ENCODE measurements at regions not wholly inside any gene's neighbourhood (a gene's known extent, or its start where the extent isn't known, plus 50 kb on each side); places are given as distances from the start of the nearest gene placed in this dataset.

GRCh38 chr14:55841625-55842024 lies 261.6 kb downstream of the KTN1 start:
- Histone ChIP-seq H3K4me1 (ENCODE audit: control insufficient read depth, insufficient read depth, low read length) (no peaks in the 10 kb centered on the region), H3K36me3 (ENCODE audit: control insufficient read depth, insufficient read depth, low read length) (no peaks in the 10 kb centered on the region), H3K9me3 (ENCODE audit: control insufficient read depth, insufficient read depth, low read length) (no peaks in the 10 kb centered on the region), H3K27me3 (ENCODE audit: control insufficient read depth, insufficient read depth, low read length) (no peaks in the 10 kb centered on the region), H3K4me3 (ENCODE audit: low read depth, low read length) (no peak overlapping the region), H3K9ac (ENCODE audit: low read depth, low read length) (no peak overlapping the region)

GRCh38 chr14:55843718-55844403 lies 263.9 kb downstream of the KTN1 start:
- H3K4me1 ChIP-seq (ENCODE audit: control insufficient read depth, insufficient read depth, low read length), result no peaks in the 10 kb centered on the region
- no peaks in the 10 kb centered on the region for H3K27me3 ChIP-seq (ENCODE audit: control insufficient read depth, insufficient read depth, low read length)
- H3K9me3 ChIP-seq (ENCODE audit: control insufficient read depth, insufficient read depth, low read length), result no peaks in the 10 kb centered on the region
- H3K36me3 ChIP-seq (ENCODE audit: control insufficient read depth, insufficient read depth, low read length), result no peaks in the 10 kb centered on the region
- no peak overlapping the region for H3K4me3 ChIP-seq (ENCODE audit: low read depth, low read length)
- H3K9ac ChIP-seq (ENCODE audit: low read depth, low read length), result no peak overlapping the region

- Histone ChIP-seq H3K27me3 (ENCODE audit: control insufficient read depth, insufficient read depth, low read length) (no peaks in the 10 kb centered on the region), H3K9ac (ENCODE audit: low read depth, low read length) (no peak overlapping the region), H3K9me3 (ENCODE audit: control insufficient read depth, insufficient read depth, low read length) (no peaks in the 10 kb centered on the region), H3K36me3 (ENCODE audit: control insufficient read depth, insufficient read depth, low read length) (no peaks in the 10 kb centered on the region), H3K4me3 (ENCODE audit: low read depth, low read length) (no peak overlapping the region), H3K4me1 (ENCODE audit: control insufficient read depth, insufficient read depth, low read length) (no peaks in the 10 kb centered on the region)
These were observed 266.2 kb downstream of the KTN1 start for GRCh38 chr14:55845963-55846825.

GRCh38 chr14:55846826-55847446 lies 266.9 kb downstream of the KTN1 start:
- Histone ChIP-seq H3K4me1 (ENCODE audit: control insufficient read depth, insufficient read depth, low read length) (no peaks in the 10 kb centered on the region), H3K27me3 (ENCODE audit: control insufficient read depth, insufficient read depth, low read length) (no peaks in the 10 kb centered on the region), H3K9me3 (ENCODE audit: control insufficient read depth, insufficient read depth, low read length) (no peaks in the 10 kb centered on the region), H3K36me3 (ENCODE audit: control insufficient read depth, insufficient read depth, low read length) (no peaks in the 10 kb centered on the region), H3K9ac (ENCODE audit: low read depth, low read length) (no peak overlapping the region), H3K4me3 (ENCODE audit: low read depth, low read length) (no peak overlapping the region)

GRCh38 chr14:55847766-55848165 lies 267.8 kb downstream of the KTN1 start:
- no peaks in the 10 kb centered on the region for H3K4me1 ChIP-seq (ENCODE audit: control insufficient read depth, insufficient read depth, low read length)
- no peak overlapping the region for H3K9ac ChIP-seq (ENCODE audit: low read depth, low read length)
- no peak overlapping the region for H3K4me3 ChIP-seq (ENCODE audit: low read depth, low read length)
- no peaks in the 10 kb centered on the region for H3K9me3 ChIP-seq (ENCODE audit: control insufficient read depth, insufficient read depth, low read length)
- H3K36me3 ChIP-seq (ENCODE audit: control insufficient read depth, insufficient read depth, low read length), result no peaks in the 10 kb centered on the region
- no peaks in the 10 kb centered on the region for H3K27me3 ChIP-seq (ENCODE audit: control insufficient read depth, insufficient read depth, low read length)

GRCh38 chr14:55848964-55849363 lies 269.0 kb downstream of the KTN1 start:
- no peaks in the 10 kb centered on the region for H3K9me3 ChIP-seq (ENCODE audit: control insufficient read depth, insufficient read depth, low read length)
- no peak overlapping the region for H3K4me3 ChIP-seq (ENCODE audit: low read depth, low read length)
- H3K4me1 ChIP-seq (ENCODE audit: control insufficient read depth, insufficient read depth, low read length), result no peaks in the 10 kb centered on the region
- no peak overlapping the region for H3K9ac ChIP-seq (ENCODE audit: low read depth, low read length)
- H3K27me3 ChIP-seq (ENCODE audit: control insufficient read depth, insufficient read depth, low read length), result no peaks in the 10 kb centered on the region
- H3K36me3 ChIP-seq (ENCODE audit: control insufficient read depth, insufficient read depth, low read length), result no peaks in the 10 kb centered on the region

GRCh38 chr14:55849833-55850232 lies 268.4 kb upstream of the PELI2 start:
- Histone ChIP-seq H3K4me3 (ENCODE audit: low read depth, low read length) (no peak overlapping the region), H3K4me1 (ENCODE audit: control insufficient read depth, insufficient read depth, low read length) (no peaks in the 10 kb centered on the region), H3K36me3 (ENCODE audit: control insufficient read depth, insufficient read depth, low read length) (no peaks in the 10 kb centered on the region), H3K9me3 (ENCODE audit: control insufficient read depth, insufficient read depth, low read length) (no peaks in the 10 kb centered on the region), H3K9ac (ENCODE audit: low read depth, low read length) (no peak overlapping the region), H3K27me3 (ENCODE audit: control insufficient read depth, insufficient read depth, low read length) (no peaks in the 10 kb centered on the region)

GRCh38 chr14:55850825-55851241 lies 267.4 kb upstream of the PELI2 start:
- Histone ChIP-seq H3K9ac (ENCODE audit: low read depth, low read length) (no peak overlapping the region), H3K4me1 (ENCODE audit: control insufficient read depth, insufficient read depth, low read length) (no peaks in the 10 kb centered on the region), H3K9me3 (ENCODE audit: control insufficient read depth, insufficient read depth, low read length) (no peaks in the 10 kb centered on the region), H3K27me3 (ENCODE audit: control insufficient read depth, insufficient read depth, low read length) (no peaks in the 10 kb centered on the region), H3K36me3 (ENCODE audit: control insufficient read depth, insufficient read depth, low read length) (no peaks in the 10 kb centered on the region), H3K4me3 (ENCODE audit: low read depth, low read length) (no peak overlapping the region)

- Histone ChIP-seq H3K9me3 (ENCODE audit: control insufficient read depth, insufficient read depth, low read length) (no peaks in the 10 kb centered on the region), H3K4me1 (ENCODE audit: control insufficient read depth, insufficient read depth, low read length) (no peaks in the 10 kb centered on the region), H3K9ac (ENCODE audit: low read depth, low read length) (no peak overlapping the region), H3K36me3 (ENCODE audit: control insufficient read depth, insufficient read depth, low read length) (no peaks in the 10 kb centered on the region), H3K27me3 (ENCODE audit: control insufficient read depth, insufficient read depth, low read length) (no peaks in the 10 kb centered on the region), H3K4me3 (ENCODE audit: low read depth, low read length) (no peak overlapping the region)
These were observed 266.9 kb upstream of the PELI2 start for GRCh38 chr14:55851301-55851700.

GRCh38 chr14:55851961-55852360 lies 266.2 kb upstream of the PELI2 start:
- Histone ChIP-seq H3K9ac (ENCODE audit: low read depth, low read length) (no peak overlapping the region), H3K4me1 (ENCODE audit: control insufficient read depth, insufficient read depth, low read length) (no peaks in the 10 kb centered on the region), H3K27me3 (ENCODE audit: control insufficient read depth, insufficient read depth, low read length) (no peaks in the 10 kb centered on the region), H3K9me3 (ENCODE audit: control insufficient read depth, insufficient read depth, low read length) (no peaks in the 10 kb centered on the region), H3K36me3 (ENCODE audit: control insufficient read depth, insufficient read depth, low read length) (no peaks in the 10 kb centered on the region), H3K4me3 (ENCODE audit: low read depth, low read length) (no peak overlapping the region)

GRCh38 chr14:55855751-55856150 lies 262.5 kb upstream of the PELI2 start:
- peaks cover 8% of the 10 kb centered on the region for H3K9me3 ChIP-seq (ENCODE audit: control insufficient read depth, insufficient read depth, low read length)
- H3K4me3 ChIP-seq (ENCODE audit: low read depth, low read length), result no peak overlapping the region
- H3K36me3 ChIP-seq (ENCODE audit: control insufficient read depth, insufficient read depth, low read length), result no peaks in the 10 kb centered on the region
- no peak overlapping the region for H3K9ac ChIP-seq (ENCODE audit: low read depth, low read length)
- no peaks in the 10 kb centered on the region for H3K27me3 ChIP-seq (ENCODE audit: control insufficient read depth, insufficient read depth, low read length)
- H3K4me1 ChIP-seq (ENCODE audit: control insufficient read depth, insufficient read depth, low read length), result no peaks in the 10 kb centered on the region

- H3K36me3 ChIP-seq (ENCODE audit: control insufficient read depth, insufficient read depth, low read length), result no peaks in the 10 kb centered on the region
- no peaks in the 10 kb centered on the region for H3K4me1 ChIP-seq (ENCODE audit: control insufficient read depth, insufficient read depth, low read length)
- no peak overlapping the region for H3K9ac ChIP-seq (ENCODE audit: low read depth, low read length)
- H3K27me3 ChIP-seq (ENCODE audit: control insufficient read depth, insufficient read depth, low read length), result no peaks in the 10 kb centered on the region
- no peak overlapping the region for H3K4me3 ChIP-seq (ENCODE audit: low read depth, low read length)
- peaks cover 8% of the 10 kb centered on the region for H3K9me3 ChIP-seq (ENCODE audit: control insufficient read depth, insufficient read depth, low read length)
These were observed 259.6 kb upstream of the PELI2 start for GRCh38 chr14:55858604-55859003.

Data from iPS-15b (cell line).